ENCODE measurements at regions not wholly inside any gene's neighbourhood (a gene's known extent, or its start where the extent isn't known, plus 50 kb on each side); places are given as distances from the start of the nearest gene placed in this dataset.

GRCh38 chr21:26776310-26777021 is 68.7 kb downstream of the ADAMTS1 start:
- no peak overlapping the region for H2AFZ ChIP-seq (ENCODE audit: low read depth, low read length)
- H3K79me2 ChIP-seq (ENCODE audit: insufficient read depth, low read length) = no peaks in the 10 kb centered on the region
- DNase-seq (ENCODE audit: low read depth) (peak; percentile 22), FAIRE-seq (peak; percentile 88)
- no peaks in the 10 kb centered on the region for H3K27me3 ChIP-seq (ENCODE audit: insufficient read depth, low read length)
- H3K4me1 ChIP-seq (ENCODE audit: insufficient read depth, low read length) = no peaks in the 10 kb centered on the region
- H3K36me3 ChIP-seq (ENCODE audit: insufficient read depth, low read length) = no peaks in the 10 kb centered on the region
- H3K4me2 ChIP-seq (ENCODE audit: low read length) = no peak overlapping the region
- H3K27ac ChIP-seq (ENCODE audit: low read depth, low read length) = no peak overlapping the region
- H3K9me3 ChIP-seq (ENCODE audit: insufficient read depth, low read depth, low read length) = no peaks in the 10 kb centered on the region
- no peak overlapping the region for H3K4me3 ChIP-seq (ENCODE audit: insufficient read depth, low read depth, low read length)
- Mint-ChIP-seq H3K4me1 (ENCODE audit: low read depth, unreplicated experiment) (peaks cover 22% of the 10 kb centered on the region), H3K27me3 (ENCODE audit: low read depth, unreplicated experiment) (no peaks in the 10 kb centered on the region), H3K36me3 (ENCODE audit: low read depth, unreplicated experiment) (no peaks in the 10 kb centered on the region), H3K4me3 (ENCODE audit: unreplicated experiment) (no peak overlapping the region), H3K27ac (ENCODE audit: unreplicated experiment) (peak overlapping the region; percentile 85), H3K9me3 (ENCODE audit: unreplicated experiment) (peaks cover 4% of the 10 kb centered on the region)
- TF ChIP-seq EZH2 (IDR thresholded peaks at IDR 0.05; ENCODE audit: insufficient read depth, low read length) = no peak
- TF ChIP-seq, protein P1, sequence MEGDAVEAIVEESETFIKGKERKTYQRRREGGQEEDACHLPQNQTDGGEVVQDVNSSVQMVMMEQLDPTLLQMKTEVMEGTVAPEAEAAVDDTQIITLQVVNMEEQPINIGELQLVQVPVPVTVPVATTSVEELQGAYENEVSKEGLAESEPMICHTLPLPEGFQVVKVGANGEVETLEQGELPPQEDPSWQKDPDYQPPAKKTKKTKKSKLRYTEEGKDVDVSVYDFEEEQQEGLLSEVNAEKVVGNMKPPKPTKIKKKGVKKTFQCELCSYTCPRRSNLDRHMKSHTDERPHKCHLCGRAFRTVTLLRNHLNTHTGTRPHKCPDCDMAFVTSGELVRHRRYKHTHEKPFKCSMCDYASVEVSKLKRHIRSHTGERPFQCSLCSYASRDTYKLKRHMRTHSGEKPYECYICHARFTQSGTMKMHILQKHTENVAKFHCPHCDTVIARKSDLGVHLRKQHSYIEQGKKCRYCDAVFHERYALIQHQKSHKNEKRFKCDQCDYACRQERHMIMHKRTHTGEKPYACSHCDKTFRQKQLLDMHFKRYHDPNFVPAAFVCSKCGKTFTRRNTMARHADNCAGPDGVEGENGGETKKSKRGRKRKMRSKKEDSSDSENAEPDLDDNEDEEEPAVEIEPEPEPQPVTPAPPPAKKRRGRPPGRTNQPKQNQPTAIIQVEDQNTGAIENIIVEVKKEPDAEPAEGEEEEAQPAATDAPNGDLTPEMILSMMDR (IDR thresholded peaks at IDR 0.05; ENCODE audit: insufficient read depth, low read depth, low read length) = no peak
- no peak overlapping the region for H3K9ac ChIP-seq (ENCODE audit: low read length)
- no peaks in the 10 kb centered on the region for H4K20me1 ChIP-seq (ENCODE audit: insufficient read depth, low read length)

DNA sequence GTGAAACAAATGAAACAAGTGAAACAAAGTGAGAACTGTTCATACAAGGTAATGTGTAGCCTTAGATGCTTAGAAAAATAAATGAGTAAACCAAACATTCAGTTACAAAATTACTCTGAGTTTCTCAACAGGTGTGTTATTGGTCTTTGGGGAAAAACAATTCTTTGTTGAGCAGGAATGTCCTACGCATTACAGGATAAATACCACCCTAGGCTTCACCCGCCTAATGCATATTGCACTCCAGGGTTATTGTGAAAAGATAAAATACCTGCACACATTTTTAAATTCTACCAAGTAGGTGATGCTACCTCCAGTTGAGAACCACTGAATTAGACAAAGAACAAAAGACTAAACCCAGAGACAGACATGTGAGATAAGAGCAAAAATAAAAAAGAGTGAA is 72.2 kb downstream of the ADAMTS1 start:
- no peak for TF ChIP-seq EZH2 (IDR thresholded peaks at IDR 0.05; ENCODE audit: insufficient read depth, low read length)
- TF ChIP-seq, protein P1 (IDR thresholded peaks at IDR 0.05; ENCODE audit: insufficient read depth, low read depth, low read length) = no peak
- H4K20me1 ChIP-seq (ENCODE audit: insufficient read depth, low read length) = no peaks in the 10 kb centered on the region
- H3K27ac Mint-ChIP-seq (ENCODE audit: unreplicated experiment) = no peak overlapping the region
- FAIRE-seq (no peak), DNase-seq (ENCODE audit: low read depth) (no peak)
- H3K27me3 ChIP-seq (ENCODE audit: insufficient read depth, low read length) = no peaks in the 10 kb centered on the region
- no peak overlapping the region for H2AFZ ChIP-seq (ENCODE audit: low read depth, low read length)
- H3K9me3 ChIP-seq (ENCODE audit: insufficient read depth, low read depth, low read length) = no peaks in the 10 kb centered on the region
- H3K4me3 Mint-ChIP-seq (ENCODE audit: unreplicated experiment) = no peak overlapping the region
- H3K27ac ChIP-seq (ENCODE audit: low read depth, low read length) = no peak overlapping the region
- no peaks in the 10 kb centered on the region for H3K36me3 ChIP-seq (ENCODE audit: insufficient read depth, low read length)
- H3K27me3 Mint-ChIP-seq (ENCODE audit: low read depth, unreplicated experiment) = no peaks in the 10 kb centered on the region
- peaks cover 22% of the 10 kb centered on the region for H3K4me1 Mint-ChIP-seq (ENCODE audit: low read depth, unreplicated experiment)
- H3K9ac ChIP-seq (ENCODE audit: low read length) = no peak overlapping the region
- no peaks in the 10 kb centered on the region for H3K79me2 ChIP-seq (ENCODE audit: insufficient read depth, low read length)
- no peaks in the 10 kb centered on the region for H3K36me3 Mint-ChIP-seq (ENCODE audit: low read depth, unreplicated experiment)
- no peaks in the 10 kb centered on the region for H3K9me3 Mint-ChIP-seq (ENCODE audit: unreplicated experiment)
- H3K4me1 ChIP-seq (ENCODE audit: insufficient read depth, low read length) = no peaks in the 10 kb centered on the region
- no peak overlapping the region for H3K4me2 ChIP-seq (ENCODE audit: low read length)
- H3K4me3 ChIP-seq (ENCODE audit: insufficient read depth, low read depth, low read length) = no peak overlapping the region

DNA sequence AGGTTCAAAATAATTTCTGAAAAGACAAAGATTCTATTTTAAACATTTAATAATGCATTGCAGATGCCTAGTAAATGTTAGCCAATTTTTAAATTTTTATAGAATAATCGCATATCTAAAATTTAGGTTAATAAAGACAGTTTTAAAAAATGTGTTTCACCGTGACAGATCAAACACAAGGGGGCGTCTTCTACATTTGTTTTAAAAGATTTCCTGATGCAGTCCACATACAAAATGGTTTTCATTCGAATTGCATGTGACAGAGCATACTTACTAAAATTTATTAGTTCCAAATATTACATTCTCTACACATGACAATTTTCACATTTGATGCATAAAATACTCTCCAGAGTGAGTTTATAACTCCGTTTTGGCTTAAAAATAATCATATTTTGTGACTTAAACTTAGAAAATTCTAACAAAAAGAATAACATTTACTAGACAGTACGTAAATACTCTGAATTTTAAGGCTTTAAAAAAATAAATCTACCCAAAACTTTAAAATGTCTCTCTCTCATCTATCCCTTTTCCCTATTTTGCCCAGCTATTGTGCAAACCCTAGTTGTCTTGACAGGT is 75.5 kb downstream of the ADAMTS1 start:
- Histone ChIP-seq H3K27ac (ENCODE audit: low read depth, low read length) (no peak overlapping the region), H3K9ac (ENCODE audit: low read length) (no peak overlapping the region), H3K79me2 (ENCODE audit: insufficient read depth, low read length) (no peaks in the 10 kb centered on the region), H3K4me1 (ENCODE audit: insufficient read depth, low read length) (no peaks in the 10 kb centered on the region), H3K36me3 (ENCODE audit: insufficient read depth, low read length) (no peaks in the 10 kb centered on the region), H3K4me2 (ENCODE audit: low read length) (no peak overlapping the region), H3K27me3 (ENCODE audit: insufficient read depth, low read length) (no peaks in the 10 kb centered on the region), H4K20me1 (ENCODE audit: insufficient read depth, low read length) (no peaks in the 10 kb centered on the region), H3K9me3 (ENCODE audit: insufficient read depth, low read depth, low read length) (no peaks in the 10 kb centered on the region), H2AFZ (ENCODE audit: low read depth, low read length) (no peak overlapping the region), H3K4me3 (ENCODE audit: insufficient read depth, low read depth, low read length) (no peak overlapping the region)
- H3K36me3 Mint-ChIP-seq (ENCODE audit: low read depth, unreplicated experiment) = no peaks in the 10 kb centered on the region
- no peak overlapping the region for H3K4me3 Mint-ChIP-seq (ENCODE audit: unreplicated experiment)
- FAIRE-seq (peak; percentile 71), DNase-seq (ENCODE audit: low read depth) (no peak)
- H3K27ac Mint-ChIP-seq (ENCODE audit: unreplicated experiment) = peak overlapping the region; percentile 48
- H3K9me3 Mint-ChIP-seq (ENCODE audit: unreplicated experiment) = no peaks in the 10 kb centered on the region
- H3K4me1 Mint-ChIP-seq (ENCODE audit: low read depth, unreplicated experiment) = peaks cover 7% of the 10 kb centered on the region
- no peak for TF ChIP-seq EZH2 (IDR thresholded peaks at IDR 0.05; ENCODE audit: insufficient read depth, low read length)
- TF ChIP-seq, protein P1 (IDR thresholded peaks at IDR 0.05; ENCODE audit: insufficient read depth, low read depth, low read length) = peak; percentile 45
- no peaks in the 10 kb centered on the region for H3K27me3 Mint-ChIP-seq (ENCODE audit: low read depth, unreplicated experiment)
